Neural progenitor cell (in vitro differentiated cells): ENCODE measurements at regions not wholly inside any gene's neighbourhood (a gene's known extent, or its start where the extent isn't known, plus 50 kb on each side); places are given as distances from the start of the nearest gene placed in this dataset.
"Not testable (repeated sequence)": the region's sequence is repeated elsewhere in the genome, so short reads cannot be mapped to it uniquely, and the experiment has no call there.

Source experiments
- DNase-seq: peaks from one replicate; pipeline ENCODE4 v3.0.0-alpha.2; 2016; ENCODE audit warnings: low spot score
- H2AFZ ChIP-seq: fragments of 200-600 bp; sonication (generic); replicated peaks from 2 replicates; pipeline ENCODE4 v1.6.1; 2016; ENCODE audit warnings: antibody characterized with exemption
- H3F3A ChIP-seq: fragments of 200-600 bp; sonication (generic); 2 replicates; pipeline ENCODE4 v1.6.1; 2016; ENCODE audit warnings: antibody characterized with exemption, low read depth
- H3K27ac ChIP-seq: fragments of 200-600 bp; sonication (generic); 2 replicates; pipeline ENCODE4 v1.5.1; 2016; ENCODE audit warnings: mild to moderate bottlenecking
- H3K27me3 ChIP-seq: fragments of 200-600 bp; sonication (generic); 2 replicates; pipeline ENCODE4 v1.6.1; 2016; ENCODE audit warnings: mild to moderate bottlenecking, moderate library complexity
- H3K36me3 ChIP-seq: fragments of 200-600 bp; sonication (generic); 2 replicates; pipeline ENCODE4 v1.5.1; 2016
- H3K4me1 ChIP-seq: fragments of 200-600 bp; sonication (generic); 2 replicates; pipeline ENCODE4 v1.6.1; 2016; ENCODE audit warnings: mixed run types
- H3K4me2 ChIP-seq: fragments of 200-600 bp; sonication (generic); 2 replicates; pipeline ENCODE4 v1.6.1; 2016
- H3K4me3 ChIP-seq: fragments of 200-600 bp; sonication (generic); 2 replicates; pipeline ENCODE4 v1.5.1; 2016
- H3K79me2 ChIP-seq: fragments of 200-600 bp; sonication (generic); 2 replicates; pipeline ENCODE4 v1.6.1; 2016; ENCODE audit warnings: low read depth
- H3K9ac ChIP-seq: fragments of 200-600 bp; sonication (generic); 2 replicates; pipeline ENCODE4 v1.6.1; 2016
- H3K9me3 ChIP-seq: fragments of 200-600 bp; sonication (generic); 2 replicates; pipeline ENCODE4 v1.5.1; 2016; ENCODE audit warnings: low read depth
- H4K20me1 ChIP-seq: fragments of 200-600 bp; sonication (generic); 2 replicates; pipeline ENCODE4 v1.6.1; 2016; ENCODE audit warnings: low read depth
- H3K27ac Mint-ChIP-seq: 3 replicates; pipeline ENCODE4 v1.8.0; 2021; ENCODE audit warnings: mixed read lengths
- H3K27me3 Mint-ChIP-seq: 2 replicates; pipeline ENCODE4 v1.8.0; 2022; ENCODE audit warnings: low read depth, mild to moderate bottlenecking, inconsistent platforms, moderate library complexity, mixed read lengths; ENCODE audit not compliant: insufficient read depth
- H3K36me3 Mint-ChIP-seq: 3 replicates; pipeline ENCODE4 v1.8.0; 2021; ENCODE audit warnings: mixed read lengths
- H3K4me1 Mint-ChIP-seq: 3 replicates; pipeline ENCODE4 v1.8.0; 2021; ENCODE audit warnings: mixed read lengths
- H3K4me3 Mint-ChIP-seq: 3 replicates; pipeline ENCODE4 v1.8.0; 2021; ENCODE audit warnings: mild to moderate bottlenecking, moderate library complexity, mixed read lengths
- H3K9me3 Mint-ChIP-seq: 3 replicates; pipeline ENCODE4 v1.8.0; 2020; ENCODE audit warnings: mixed read lengths
- CTCF ChIP-seq: fragments of 200-600 bp; sonication (generic); IDR thresholded peaks from 2 replicates; pipeline ENCODE4 v1.5.1; 2017; ENCODE audit warnings: antibody characterized with exemption, mild to moderate bottlenecking
- EZH2 ChIP-seq: fragments of 200-600 bp; sonication (generic); IDR thresholded peaks from 2 replicates; pipeline ENCODE4 v1.6.1; 2017; ENCODE audit warnings: antibody characterized with exemption, mild to moderate bottlenecking, moderate library complexity
- EZH2phosphoT487 ChIP-seq: fragments of 200-600 bp; sonication (generic); IDR thresholded peaks from 2 replicates; pipeline ENCODE4 v1.6.1; 2017; ENCODE audit warnings: antibody characterized with exemption

- Mint-ChIP-seq H3K27me3 (no peaks in the 10 kb centered on the region), H3K4me3 (no peak overlapping the region), H3K9me3 (no peaks in the 10 kb centered on the region), H3K36me3 (no peaks in the 10 kb centered on the region), H3K4me1 (no peaks in the 10 kb centered on the region), H3K27ac (no peak overlapping the region)
- H3K27ac ChIP-seq, result no peak overlapping the region
- H4K20me1 ChIP-seq, result no peaks in the 10 kb centered on the region
- no peaks in the 10 kb centered on the region for H3F3A ChIP-seq
- no peak overlapping the region for H2AFZ ChIP-seq
- TF ChIP-seq CTCF (no peak), EZH2phosphoT487 (no peak), EZH2 (no peak)
- no peak overlapping the region for H3K4me2 ChIP-seq
- no peak overlapping the region for H3K9ac ChIP-seq
- no peak overlapping the region for H3K4me3 ChIP-seq
- H3K79me2 ChIP-seq, result no peaks in the 10 kb centered on the region
- no peaks in the 10 kb centered on the region for H3K9me3 ChIP-seq
- no peak for DNase-seq
- no peaks in the 10 kb centered on the region for H3K27me3 ChIP-seq
- H3K4me1 ChIP-seq, result no peaks in the 10 kb centered on the region
- no peaks in the 10 kb centered on the region for H3K36me3 ChIP-seq
Observed at GRCh38 chr4:189221691-189222090, 719.0 kb upstream of the FRG1 start.

- H3K4me3 ChIP-seq, result no peak overlapping the region
- DNase-seq, result no peak
- H3K36me3 ChIP-seq, result no peaks in the 10 kb centered on the region
- no peaks in the 10 kb centered on the region for H3K4me1 ChIP-seq
- H3K9me3 ChIP-seq, result no peaks in the 10 kb centered on the region
- H3K9ac ChIP-seq, result no peak overlapping the region
- no peak overlapping the region for H3K4me2 ChIP-seq
- H4K20me1 ChIP-seq, result no peaks in the 10 kb centered on the region
- H3K9me3 Mint-ChIP-seq, result no peaks in the 10 kb centered on the region
- no peak overlapping the region for H3K27ac Mint-ChIP-seq
- H3K27ac ChIP-seq, result no peak overlapping the region
- no peak overlapping the region for H3K4me3 Mint-ChIP-seq
- H3K27me3 Mint-ChIP-seq, result no peaks in the 10 kb centered on the region
- H3K79me2 ChIP-seq, result no peaks in the 10 kb centered on the region
- TF ChIP-seq EZH2 (no peak), EZH2phosphoT487 (no peak), CTCF (no peak)
- H3K36me3 Mint-ChIP-seq, result no peaks in the 10 kb centered on the region
- no peaks in the 10 kb centered on the region for H3K4me1 Mint-ChIP-seq
- no peaks in the 10 kb centered on the region for H3K27me3 ChIP-seq
- H3F3A ChIP-seq, result peaks cover 1% of the 10 kb centered on the region
- H2AFZ ChIP-seq, result no peak overlapping the region
Observed at GRCh38 chr4:189228726-189229125, 711.9 kb upstream of the FRG1 start.

GRCh38 chr4:189232274-189232673 is 708.4 kb upstream of the FRG1 start:
- no peaks in the 10 kb centered on the region for H3K27me3 ChIP-seq
- H3K79me2 ChIP-seq, result no peaks in the 10 kb centered on the region
- H3F3A ChIP-seq, result peaks cover 6% of the 10 kb centered on the region
- no peak overlapping the region for H3K27ac ChIP-seq
- H4K20me1 ChIP-seq, result no peaks in the 10 kb centered on the region
- no peaks in the 10 kb centered on the region for H3K36me3 Mint-ChIP-seq
- H3K27me3 Mint-ChIP-seq, result no peaks in the 10 kb centered on the region
- H3K4me3 Mint-ChIP-seq, result no peak overlapping the region
- H3K4me2 ChIP-seq, result no peak overlapping the region
- no peak overlapping the region for H3K27ac Mint-ChIP-seq
- no peak overlapping the region for H3K4me3 ChIP-seq
- H3K9me3 Mint-ChIP-seq, result peaks cover 6% of the 10 kb centered on the region
- H3K9ac ChIP-seq, result no peak overlapping the region
- peaks cover 4% of the 10 kb centered on the region for H3K9me3 ChIP-seq
- no peak overlapping the region for H2AFZ ChIP-seq
- no peaks in the 10 kb centered on the region for H3K4me1 ChIP-seq
- DNase-seq, result no peak
- no peaks in the 10 kb centered on the region for H3K4me1 Mint-ChIP-seq
- no peaks in the 10 kb centered on the region for H3K36me3 ChIP-seq
- TF ChIP-seq EZH2phosphoT487, result no peak
- TF ChIP-seq CTCF, result no peak
- TF ChIP-seq EZH2, result no peak

GRCh38 chr4:189233754-189234153 is 706.9 kb upstream of the FRG1 start:
- H3K27ac ChIP-seq, H3K4me1 Mint-ChIP-seq, DNase-seq, H3K9ac ChIP-seq, H3K36me3 Mint-ChIP-seq, H3K9me3 Mint-ChIP-seq, H3K27me3 Mint-ChIP-seq, H3F3A ChIP-seq, H3K9me3 ChIP-seq, H3K4me1 ChIP-seq, H3K4me2 ChIP-seq, H4K20me1 ChIP-seq, H3K27me3 ChIP-seq, H3K4me3 Mint-ChIP-seq, H2AFZ ChIP-seq, H3K36me3 ChIP-seq, H3K4me3 ChIP-seq, H3K79me2 ChIP-seq, H3K27ac Mint-ChIP-seq: not testable (repeated sequence)

GRCh38 chr4:189234948-189235347 is 705.7 kb upstream of the FRG1 start:
- H3K27me3 Mint-ChIP-seq, H3K9me3 ChIP-seq, H3K4me3 Mint-ChIP-seq, H3K36me3 Mint-ChIP-seq, H3K27ac ChIP-seq, H3K4me2 ChIP-seq, H3K27ac Mint-ChIP-seq, H3F3A ChIP-seq, H3K4me1 Mint-ChIP-seq, H3K9ac ChIP-seq, DNase-seq, H3K4me1 ChIP-seq, H3K9me3 Mint-ChIP-seq, H3K79me2 ChIP-seq, H3K4me3 ChIP-seq, H4K20me1 ChIP-seq, H3K27me3 ChIP-seq, H3K36me3 ChIP-seq, H2AFZ ChIP-seq: not testable (repeated sequence)
